Colonic mucosa (tissue), 4 donors: ENCODE measurements at regions not wholly inside any gene's neighbourhood (a gene's known extent, or its start where the extent isn't known, plus 50 kb on each side); places are given as distances from the start of the nearest gene placed in this dataset.
"Not testable (repeated sequence)": the region's sequence is repeated elsewhere in the genome, so short reads cannot be mapped to it uniquely, and the experiment has no call there.

ENCODE experiments used
- DNase-seq: peaks from one replicate; pipeline ENCODE4 v3.0.0-alpha.2; 2020
- H3K27ac ChIP-seq: fragments of 200-600 bp; one replicate; pipeline ENCODE4 v1.8.0; 2021
- H3K27me3 ChIP-seq: fragments of 200-600 bp; one replicate; pipeline ENCODE4 v1.8.0; 2021
- H3K36me3 ChIP-seq: fragments of 200-600 bp; one replicate; pipeline ENCODE4 v1.8.0; 2021
- H3K4me1 ChIP-seq: fragments of 200-600 bp; one replicate; pipeline ENCODE4 v1.8.0; 2021; ENCODE audit warnings: mild to moderate bottlenecking
- H3K4me3 ChIP-seq: fragments of 200-600 bp; one replicate; pipeline ENCODE4 v1.8.0; 2021
- H3K9ac ChIP-seq, 2 donors: one replicate each; pipeline ENCODE4 v1.7.0; 2013; ENCODE audit warnings: control low read depth in 2 of 2, low read depth in 2 of 2, low read length in 2 of 2
- H3K9me3 ChIP-seq: fragments of 200-600 bp; one replicate; pipeline ENCODE4 v1.8.0; 2021
- CTCF ChIP-seq: fragments of 200-600 bp; IDR thresholded peaks from one replicate; pipeline ENCODE4 v1.8.0; 2022; ENCODE audit warnings: antibody characterized with exemption, mild to moderate bottlenecking
- intact Hi-C: fragments of 100-400 bp; cut with DNase I; formaldehyde crosslinking; loops from one replicate; pipeline ENCODE4 v1.14.1; 2022
- donor health status: healthy.
- donor health status: DM: no; HTN: no; CAD: no.
- donor health status: DM: no; HTN: no; CAD: no.

DNA sequence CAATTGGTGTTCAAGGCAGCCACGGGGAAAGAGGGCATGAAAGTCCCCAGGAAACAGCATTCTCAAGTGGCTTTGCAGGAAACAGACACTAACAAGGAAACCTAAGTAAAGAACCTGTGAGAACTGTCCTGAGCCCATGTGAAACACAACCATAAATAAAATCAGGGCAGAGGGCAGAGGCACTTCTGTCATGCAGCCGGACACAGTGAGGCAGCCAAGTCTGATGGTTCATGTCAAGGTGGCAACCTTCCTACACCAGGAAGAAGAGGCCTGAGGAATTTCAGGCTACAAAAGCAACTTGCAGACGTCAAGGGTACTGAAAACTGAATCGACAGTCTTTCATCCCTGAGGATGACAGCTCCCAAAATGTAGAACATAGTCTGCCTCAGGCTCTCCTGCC lies 458.2 kb upstream of the NPVF start:
- TF ChIP-seq CTCF: no peak
- no peak overlapping the region for H3K9ac ChIP-seq
- no peaks in the 10 kb centered on the region for H3K4me1 ChIP-seq
- no peaks in the 10 kb centered on the region for H3K9me3 ChIP-seq
- DNase-seq: no peak
- H3K4me3 ChIP-seq: no peak overlapping the region
- H3K36me3 ChIP-seq: no peaks in the 10 kb centered on the region
- intact Hi-C loops: no loop called here
- H3K27me3 ChIP-seq: no peaks in the 10 kb centered on the region
- no peak overlapping the region for H3K27ac ChIP-seq

- no peak overlapping the region for H3K9ac ChIP-seq
- no peak overlapping the region for H3K4me3 ChIP-seq
- intact Hi-C loops: no loop called here
- no peak for DNase-seq
- TF ChIP-seq CTCF: no peak
- H3K27ac ChIP-seq: no peak overlapping the region
- H3K4me1 ChIP-seq: no peaks in the 10 kb centered on the region
- no peaks in the 10 kb centered on the region for H3K36me3 ChIP-seq
- H3K9me3 ChIP-seq: no peaks in the 10 kb centered on the region
- no peaks in the 10 kb centered on the region for H3K27me3 ChIP-seq
These were observed 457.8 kb upstream of the NFE2L3 start for GRCh38 chr7:25694211-25694610.

- no peaks in the 10 kb centered on the region for H3K27me3 ChIP-seq
- no peak overlapping the region for H3K27ac ChIP-seq
- intact Hi-C loops: no loop called here
- H3K4me3 ChIP-seq: no peak overlapping the region
- no peak overlapping the region for H3K9ac ChIP-seq
- no peak for TF ChIP-seq CTCF
- no peaks in the 10 kb centered on the region for H3K36me3 ChIP-seq
- H3K4me1 ChIP-seq: no peaks in the 10 kb centered on the region
- no peak for DNase-seq
- H3K9me3 ChIP-seq: no peaks in the 10 kb centered on the region
These were observed 457.3 kb upstream of the NFE2L3 start for GRCh38 chr7:25694699-25695098.

GRCh38 chr7:25696571-25696970 lies 455.4 kb upstream of the NFE2L3 start:
- no peak overlapping the region for H3K4me3 ChIP-seq
- intact Hi-C loops: no loop called here
- no peaks in the 10 kb centered on the region for H3K9me3 ChIP-seq
- no peaks in the 10 kb centered on the region for H3K4me1 ChIP-seq
- H3K9ac ChIP-seq: no peak overlapping the region
- TF ChIP-seq CTCF: no peak
- H3K36me3 ChIP-seq: no peaks in the 10 kb centered on the region
- no peak overlapping the region for H3K27ac ChIP-seq
- no peak for DNase-seq
- no peaks in the 10 kb centered on the region for H3K27me3 ChIP-seq

GRCh38 chr7:25698451-25699113 lies 453.4 kb upstream of the NFE2L3 start:
- Histone ChIP-seq H3K27ac (no peak overlapping the region), H3K9me3 (no peaks in the 10 kb centered on the region)

DNA sequence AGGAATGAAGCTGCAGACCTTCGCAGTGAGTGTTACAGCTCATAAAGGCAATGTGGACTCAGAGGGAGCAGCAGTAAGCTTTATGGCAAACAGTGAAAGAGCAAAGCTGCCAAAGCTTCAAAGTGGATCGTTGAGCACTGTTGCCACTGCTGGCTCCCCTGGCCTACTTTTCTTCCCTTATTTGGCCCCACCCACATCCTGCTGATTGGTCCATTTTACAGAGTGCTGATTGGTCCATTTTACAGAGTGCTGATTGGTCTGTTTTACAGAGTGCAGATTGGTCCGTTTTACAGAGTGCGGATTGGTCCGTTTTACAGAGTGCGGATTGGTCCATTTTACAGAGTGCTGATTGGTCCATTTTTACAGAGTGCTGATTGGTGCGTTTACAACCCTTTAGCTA lies 451.9 kb upstream of the NFE2L3 start:
- not testable (repeated sequence) for DNase-seq

More at GRCh38 chr7:25698451-25699113, 453.4 kb upstream of the NFE2L3 start:
- H3K4me3 ChIP-seq: no peak overlapping the region
- intact Hi-C loops: no loop called here
- H3K27me3 ChIP-seq: no peaks in the 10 kb centered on the region
- TF ChIP-seq CTCF: no peak
- no peak for DNase-seq
- no peak overlapping the region for H3K9ac ChIP-seq
- H3K4me1 ChIP-seq: no peaks in the 10 kb centered on the region
- no peaks in the 10 kb centered on the region for H3K36me3 ChIP-seq

More for the DNA sequence above, 451.9 kb upstream of the NFE2L3 start:
- H3K27ac ChIP-seq, intact Hi-C loops, H3K27me3 ChIP-seq, H3K36me3 ChIP-seq, H3K9me3 ChIP-seq, H3K9ac ChIP-seq, H3K4me3 ChIP-seq, H3K4me1 ChIP-seq: not testable (repeated sequence)
